Nephron (organoid): ENCODE measurements at regions not wholly inside any gene's neighbourhood (a gene's known extent, or its start where the extent isn't known, plus 50 kb on each side); places are given as distances from the start of the nearest gene placed in this dataset.

ENCODE experiments used
- H3K27ac Mint-ChIP-seq, 3 experiments: 2 replicates each; pipeline ENCODE4 v1.8.0; 2020; ENCODE audit warnings: mixed read lengths in 3 of 3, mild to moderate bottlenecking in 2 of 3, moderate library complexity in 1 of 3
- H3K27me3 Mint-ChIP-seq: 2 replicates; pipeline ENCODE4 v1.8.0; 2021; ENCODE audit warnings: low read depth, mild to moderate bottlenecking, moderate library complexity, mixed read lengths
- H3K36me3 Mint-ChIP-seq: 2 replicates; pipeline ENCODE4 v1.8.0; 2020; ENCODE audit warnings: low read depth, mixed read lengths
- H3K4me1 Mint-ChIP-seq: 2 replicates; pipeline ENCODE4 v1.8.0; 2020; ENCODE audit warnings: mixed read lengths
- H3K4me3 Mint-ChIP-seq, 3 experiments: 2 replicates each; pipeline ENCODE4 v1.8.0; 2020; ENCODE audit warnings: mild to moderate bottlenecking in 3 of 3, mixed read lengths in 3 of 3, moderate library complexity in 2 of 3
- H3K9me3 Mint-ChIP-seq: 2 replicates; pipeline ENCODE4 v1.8.0; 2020; ENCODE audit warnings: mixed read lengths
- CTCF ChIP-seq, 3 experiments: fragments of 200-600 bp; sonication (generic); IDR thresholded peaks; one replicate each; pipeline ENCODE4 v1.5.0; 2021; ENCODE audit warnings: antibody characterized with exemption in 3 of 3; ENCODE audit not compliant: unreplicated experiment in 3 of 3

GRCh38 chr4:12734586-12734985, 749.6 kb downstream of the RAB28 start:
- Mint-ChIP-seq H3K36me3 (no peaks in the 10 kb centered on the region), H3K27ac (no peak overlapping the region), H3K9me3 (no peaks in the 10 kb centered on the region), H3K4me1 (no peaks in the 10 kb centered on the region), H3K27me3 (no peaks in the 10 kb centered on the region), H3K4me3 (no peak overlapping the region)
- TF ChIP-seq CTCF (IDR thresholded peaks at IDR 0.05; ENCODE audit: unreplicated experiment in 3 of 3), result no peak

GRCh38 chr4:12729384-12729783, 754.8 kb downstream of the RAB28 start:
- Mint-ChIP-seq H3K36me3 (no peaks in the 10 kb centered on the region), H3K4me1 (no peaks in the 10 kb centered on the region), H3K27ac (no peak overlapping the region), H3K4me3 (no peak overlapping the region), H3K9me3 (no peaks in the 10 kb centered on the region), H3K27me3 (no peaks in the 10 kb centered on the region)
- TF ChIP-seq CTCF (IDR thresholded peaks at IDR 0.05; ENCODE audit: unreplicated experiment in 3 of 3), result peak; percentile 57 to 70 (median 60)

- H3K36me3 Mint-ChIP-seq, result no peaks in the 10 kb centered on the region
Measured at GRCh38 chr4:12724510-12724909, 759.6 kb downstream of the RAB28 start.

GRCh38 chr4:12723849-12724447, 760.2 kb downstream of the RAB28 start:
- Mint-ChIP-seq H3K4me3 (peak overlapping the region in 1 of 3 experiments; percentile 5), H3K9me3 (no peaks in the 10 kb centered on the region), H3K36me3 (no peaks in the 10 kb centered on the region), H3K27me3 (peaks cover 4% of the 10 kb centered on the region), H3K27ac (peak overlapping the region in 1 of 3 experiments; percentile 2), H3K4me1 (peaks cover 11% of the 10 kb centered on the region)
- TF ChIP-seq CTCF (IDR thresholded peaks at IDR 0.05; ENCODE audit: unreplicated experiment in 3 of 3), result no peak

More at GRCh38 chr4:12724510-12724909, 759.6 kb downstream of the RAB28 start:
- H3K27ac Mint-ChIP-seq, result no peak overlapping the region
- peaks cover 11% of the 10 kb centered on the region for H3K4me1 Mint-ChIP-seq
- H3K27me3 Mint-ChIP-seq, result peaks cover 4% of the 10 kb centered on the region
- H3K9me3 Mint-ChIP-seq, result no peaks in the 10 kb centered on the region
- no peak overlapping the region for H3K4me3 Mint-ChIP-seq
- TF ChIP-seq CTCF (IDR thresholded peaks at IDR 0.05; ENCODE audit: unreplicated experiment in 3 of 3), result peak; percentile 47 to 61 (median 51)

GRCh38 chr4:12716896-12717295, 767.2 kb downstream of the RAB28 start:
- H3K4me1 Mint-ChIP-seq, result no peaks in the 10 kb centered on the region
- no peaks in the 10 kb centered on the region for H3K9me3 Mint-ChIP-seq
- no peak for TF ChIP-seq CTCF (IDR thresholded peaks at IDR 0.05; ENCODE audit: unreplicated experiment in 3 of 3)
- no peak overlapping the region for H3K27ac Mint-ChIP-seq
- H3K4me3 Mint-ChIP-seq, result no peak overlapping the region
- no peaks in the 10 kb centered on the region for H3K36me3 Mint-ChIP-seq
- no peaks in the 10 kb centered on the region for H3K27me3 Mint-ChIP-seq

DNA sequence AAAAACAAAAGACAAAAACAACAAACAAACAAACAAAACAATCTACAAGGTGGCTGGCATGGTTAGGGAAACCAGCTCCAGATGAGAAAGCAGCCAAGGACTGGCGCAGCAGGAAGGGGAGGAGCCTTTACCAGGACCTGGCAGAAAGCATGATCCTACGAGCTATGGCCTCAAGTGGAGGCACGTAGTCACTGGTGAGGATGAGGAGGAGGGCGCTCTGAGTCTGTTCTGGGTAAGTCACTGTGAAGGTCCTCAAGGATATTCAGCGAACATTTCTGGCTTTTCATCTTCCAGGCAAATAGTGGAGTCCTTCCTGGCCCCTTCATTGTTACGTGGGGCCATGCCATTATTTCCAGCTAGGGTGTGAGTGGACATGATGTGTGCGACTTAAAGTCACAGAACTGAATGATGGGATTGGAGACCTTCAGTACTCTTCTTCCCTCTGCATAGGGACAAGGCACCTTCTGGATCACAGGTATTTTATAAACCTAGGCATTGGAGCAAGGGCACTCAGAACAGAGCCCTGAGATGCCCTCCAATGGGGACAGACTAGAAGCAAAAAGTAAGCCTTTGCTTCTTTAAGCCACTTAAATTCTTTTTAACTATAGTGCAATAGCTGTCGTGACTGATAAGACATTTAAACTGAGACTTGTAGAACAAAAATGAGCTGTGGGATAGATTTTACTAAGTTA, 771.3 kb downstream of the RAB28 start:
- Mint-ChIP-seq H3K4me1 (no peaks in the 10 kb centered on the region), H3K27me3 (no peaks in the 10 kb centered on the region), H3K4me3 (no peak overlapping the region), H3K27ac (no peak overlapping the region), H3K36me3 (no peaks in the 10 kb centered on the region), H3K9me3 (no peaks in the 10 kb centered on the region)
- no peak for TF ChIP-seq CTCF (IDR thresholded peaks at IDR 0.05; ENCODE audit: unreplicated experiment in 3 of 3)
